ENCODE measurements at regions not wholly inside any gene's neighbourhood (a gene's known extent, or its start where the extent isn't known, plus 50 kb on each side); places are given as distances from the start of the nearest gene placed in this dataset.

- TF ChIP-seq PHF8 (IDR thresholded peaks at IDR 0.05; ENCODE audit: borderline replicate concordance, low read depth) (no peak), CHD2 (IDR thresholded peaks at IDR 0.05; ENCODE audit: low read length, partially characterized antibody) (no peak), SMC3 (IDR thresholded peaks at IDR 0.05) (no peak), POLR2A (IDR thresholded peaks at IDR 0.05; ENCODE audit: low read length) (no peak)
Measured at GRCh38 chr1:218953386-218953785, 220.3 kb upstream of the LYPLAL1 start (continued).

- no peak for DNase-seq (ENCODE audit: low read depth in 1 of 2, low spot score in 1 of 2)
- FAIRE-seq, result peak; percentile 18
- Histone ChIP-seq H3K9me3 (no peaks in the 10 kb centered on the region), H3K4me3 (no peak overlapping the region), H3K4me1 (no peaks in the 10 kb centered on the region), H3K27ac (no peak overlapping the region), H3K4me2 (no peak overlapping the region)
- WGBS (ENCODE audit: missing lambda C conversion rate), result 48% methylated on average over 2 of the region's 2 CpGs
- POLR2A ChIA-PET, result no interaction called here
- ATAC-seq, result no peak
- TF ChIP-seq CBX8 (IDR thresholded peaks at IDR 0.05) (no peak), ZC3H11A (IDR thresholded peaks at IDR 0.05) (no peak), RFX5 (IDR thresholded peaks at IDR 0.05) (no peak), TP53 (CRISPR knock-in tag; IDR thresholded peaks at IDR 0.05) (no peak)
- CTCF ChIA-PET, result no interaction called here
Measured at GRCh38 chr1:218957971-218958370, 215.7 kb upstream of the LYPLAL1 start.

GRCh38 chr1:218959784-218960183 lies 213.9 kb upstream of the LYPLAL1 start:
- DNase-seq (ENCODE audit: low read depth in 1 of 2, low spot score in 1 of 2) (no peak), ATAC-seq (no peak), FAIRE-seq (no peak)
- Histone ChIP-seq H3K4me1 (no peaks in the 10 kb centered on the region), H3K4me3 (no peak overlapping the region), H3K4me2 (no peak overlapping the region), H3K9me3 (no peaks in the 10 kb centered on the region), H3K27ac (no peak overlapping the region)
- CTCF ChIA-PET, result no interaction called here
- TF ChIP-seq NPAS2 (CRISPR knock-in tag; IDR thresholded peaks at IDR 0.05; ENCODE audit: borderline replicate concordance) (no peak), MYC (IDR thresholded peaks at IDR 0.05; ENCODE audit: borderline replicate concordance, low read length) (no peak), HOXB13 (CRISPR knock-in tag; IDR thresholded peaks at IDR 0.05; ENCODE audit: low read depth) (no peak), E2F6 (IDR thresholded peaks at IDR 0.05; ENCODE audit: borderline replicate concordance, low read depth) (no peak), RARB (CRISPR knock-in tag; IDR thresholded peaks at IDR 0.05) (no peak), ELK1 (IDR thresholded peaks at IDR 0.05; ENCODE audit: low read depth, low read length) (no peak), MAZ (IDR thresholded peaks at IDR 0.05; ENCODE audit: borderline replicate concordance, low read depth, low read length) (no peak), KDM5A (IDR thresholded peaks at IDR 0.05) (no peak), SREBF2 (IDR thresholded peaks at IDR 0.05) (no peak), CBX2 (IDR thresholded peaks at IDR 0.05; ENCODE audit: borderline replicate concordance, low read depth) (no peak), POLR2A (IDR thresholded peaks at IDR 0.05; ENCODE audit: low read length) (no peak), RNF2 (IDR thresholded peaks at IDR 0.05; ENCODE audit: borderline replicate concordance, low read depth) (no peak), HOXA7 (CRISPR knock-in tag; IDR thresholded peaks at IDR 0.05) (no peak), RAD21 (conservative IDR thresholded peaks at IDR 0.05 in 1 of 2, IDR thresholded peaks at IDR 0.05 in 1 of 2) (no peak), FOSB (CRISPR knock-in tag; IDR thresholded peaks at IDR 0.05) (no peak), CTCF (IDR thresholded peaks at IDR 0.05) (no peak), RCOR1 (IDR thresholded peaks at IDR 0.05; ENCODE audit: low read depth, low read length) (no peak)
- 68% methylated on average over 1 of the region's 1 CpG for WGBS (ENCODE audit: missing lambda C conversion rate)
- POLR2A ChIA-PET, result no interaction called here
